GM13977 (cell line): ENCODE measurements at regions not wholly inside any gene's neighbourhood (a gene's known extent, or its start where the extent isn't known, plus 50 kb on each side); places are given as distances from the start of the nearest gene placed in this dataset.

Experiments
- DNase-seq: peaks from one replicate; pipeline ENCODE4 v3.0.0; 2012; ENCODE audit warnings: low spot score
- CTCF ChIP-seq: IDR thresholded peaks from 2 replicates; pipeline ENCODE4 v1.5.1; 2012; ENCODE audit warnings: mild to moderate bottlenecking, control low read depth; ENCODE audit not compliant: insufficient read depth; ENCODE audit errors: extremely low read depth, missing control alignments
- in situ Hi-C: fragments of 300-500 bp; cut with MboI; formaldehyde crosslinking; loops from one replicate; pipeline ENCODE4 v1.12.0; 2022; ENCODE audit warnings: low sequenced_read_pairs, low pct_unique_long_range_greater_than_20kb, mixed read lengths, inconsistent platforms; ENCODE audit not compliant: unreplicated experiment

- no peak for DNase-seq
- in situ Hi-C loops: no loop called here
- no peak for TF ChIP-seq CTCF
These were observed 157.5 kb upstream of the SGCD start for GRCh38 chr5:156169495-156169894.

GRCh38 chr5:156170351-156170961 lies 156.5 kb upstream of the SGCD start:
- no peak for TF ChIP-seq CTCF
- no peak for DNase-seq
- in situ Hi-C loops: no loop called here

GRCh38 chr5:156174225-156174624 lies 152.7 kb upstream of the SGCD start:
- no peak for TF ChIP-seq CTCF
- no peak for DNase-seq
- in situ Hi-C loops: no loop called here

GRCh38 chr5:156178117-156178516 lies 148.8 kb upstream of the SGCD start:
- in situ Hi-C loops: no loop called here
- DNase-seq: no peak
- no peak for TF ChIP-seq CTCF

GRCh38 chr5:156181656-156182055 lies 145.3 kb upstream of the SGCD start:
- no peak for TF ChIP-seq CTCF
- in situ Hi-C loops: no loop called here
- DNase-seq: no peak

GRCh38 chr5:156182174-156182967 lies 144.6 kb upstream of the SGCD start:
- in situ Hi-C loops: no loop called here
- no peak for DNase-seq

More at GRCh38 chr5:156182174-156182967, 144.6 kb upstream of the SGCD start:
- TF ChIP-seq CTCF: no peak
